HCT116 (cell line): ENCODE measurements at regions not wholly inside any gene's neighbourhood (a gene's known extent, or its start where the extent isn't known, plus 50 kb on each side); places are given as distances from the start of the nearest gene placed in this dataset.

ENCODE experiments used
- ATAC-seq: fragments of 200-7000 bp; cut with Tn5 transposase; 2 replicates; pipeline ENCODE4 v1.9.1; 2020; ENCODE audit warnings: mild to moderate bottlenecking, moderate library complexity
- BruUV-seq: library from RNA; stranded (reverse); fragments of 400-500 nt; replicated peaks from 2 replicates; lab custom pipeline; 2021; lab: Mats Ljungman, UMichigan
- CTCF ChIA-PET: fragments of 300-600 bp; sonication (Branson Sonifier 250); formaldehyde crosslinking; loops from one replicate; lab custom pipeline; 2021; ENCODE audit warnings: antibody characterized with exemption; lab: Charles Lee
- POLR2A ChIA-PET: fragments of 300-600, 350-600 bp; sonication (Branson Sonifier 250); formaldehyde crosslinking; loops from one replicate; lab custom pipeline; 2021; ENCODE audit warnings: antibody characterized with exemption; lab: Charles Lee
- RAD21 ChIA-PET, 2 experiments: fragments of 300-600 bp; sonication (Branson Sonifier 250); formaldehyde crosslinking; loops; one replicate each; lab custom pipeline; 2023; ENCODE audit warnings: low total read pairs in 2 of 2; ENCODE audit not compliant: uncharacterized antibody in 2 of 2, unreplicated experiment in 2 of 2, low non-redundant PET in 1 of 2; lab: Charles Lee
- DNase-seq: peaks from one replicate; pipeline ENCODE4 v3.0.0-alpha.2; 2010; ENCODE audit warnings: low read depth, low spot score
- H2AFZ ChIP-seq: fragments of 200-600 bp; shearing (Covaris generic), sonication (generic); 2 replicates; pipeline ENCODE4 v1.6.1; 2017; ENCODE audit warnings: low read depth, mixed run types, mixed read lengths, antibody characterized with exemption, low read length; ENCODE audit not compliant: poor library complexity, severe bottlenecking
- H3K27ac ChIP-seq: 2 replicates; pipeline ENCODE4 v1.5.1; 2012; ENCODE audit warnings: low read depth, low read length
- H3K27me3 ChIP-seq: fragments of 200-600 bp; sonication (generic); 2 replicates; pipeline ENCODE4 v1.6.1; 2016; ENCODE audit warnings: mixed run types, low read length, mixed read lengths; ENCODE audit not compliant: insufficient read depth
- H3K36me3 ChIP-seq, 2 experiments: fragments of 200-500 bp in 1 of 2; fragments of 200-600 bp in 1 of 2; sonication (Bioruptor generic) in 1 of 2; sonication (generic) in 1 of 2; 2 replicates each; pipeline versions ENCODE4 v1.5.1 to v1.6.1; 2014 to 2016; ENCODE audit warnings: low read length in 2 of 2, inconsistent platforms in 1 of 2, mixed read lengths in 1 of 2, mixed run types in 1 of 2; ENCODE audit not compliant: insufficient read depth in 2 of 2, control insufficient read depth in 1 of 2
- H3K4me1 ChIP-seq, 2 experiments: fragments of 200-600 bp in 1 of 2; sonication (generic) in 1 of 2; 2 replicates each; pipeline versions ENCODE4 v1.5.1 to v1.6.1; 2012 to 2017; ENCODE audit warnings: low read length in 2 of 2, inconsistent platforms in 1 of 2, mild to moderate bottlenecking in 1 of 2, mixed read lengths in 1 of 2, mixed run types in 1 of 2, moderate library complexity in 1 of 2; ENCODE audit not compliant: insufficient read depth in 2 of 2, control insufficient read depth in 1 of 2
- H3K4me2 ChIP-seq: fragments of 200-600 bp; sonication (generic); 2 replicates; pipeline ENCODE4 v1.6.1; 2017; ENCODE audit warnings: mixed run types, low read length, mixed read lengths
- H3K4me3 ChIP-seq, 2 experiments: fragments of 200-600 bp in 1 of 2; sonication (generic) in 1 of 2; replicated peaks in 1 of 2; 2 replicates each; pipeline ENCODE4 v1.5.1; 2011 to 2016; ENCODE audit warnings: low read length in 2 of 2, control low read depth in 1 of 2, low read depth in 1 of 2, mild to moderate bottlenecking in 1 of 2, mixed read lengths in 1 of 2, mixed run types in 1 of 2
- H3K79me2 ChIP-seq: fragments of 200-600 bp; sonication (generic); 2 replicates; pipeline ENCODE4 v1.6.1; 2017; ENCODE audit warnings: mild to moderate bottlenecking, mixed run types, low read length, moderate library complexity, mixed read lengths; ENCODE audit not compliant: insufficient read depth
- H3K9ac ChIP-seq: fragments of 200-600 bp; sonication (generic); 2 replicates; pipeline ENCODE4 v1.6.1; 2016; ENCODE audit warnings: low read length, mixed read lengths
- H3K9me2 ChIP-seq: fragments of 200-600 bp; sonication (generic), shearing (Covaris generic); 2 replicates; pipeline ENCODE4 v1.6.1; 2017; ENCODE audit warnings: mixed run types, mild to moderate bottlenecking, moderate library complexity; ENCODE audit not compliant: insufficient read depth
- H3K9me3 ChIP-seq, 2 experiments: fragments of 200-500 bp in 1 of 2; fragments of 200-600 bp in 1 of 2; sonication (Bioruptor generic) in 1 of 2; sonication (generic) in 1 of 2; 2 replicates each; pipeline ENCODE4 v1.6.1; 2014 to 2017; ENCODE audit warnings: low read length in 2 of 2, mixed read lengths in 2 of 2, inconsistent platforms in 1 of 2, low read depth in 1 of 2, mild to moderate bottlenecking in 1 of 2, mixed run types in 1 of 2, moderate library complexity in 1 of 2; ENCODE audit not compliant: control insufficient read depth in 1 of 2, insufficient read depth in 1 of 2
- H4K20me1 ChIP-seq: fragments of 200-600 bp; sonication (generic), shearing (Covaris generic); 2 replicates; pipeline ENCODE4 v1.6.1; 2017; ENCODE audit warnings: mixed run types, mild to moderate bottlenecking, moderate library complexity; ENCODE audit not compliant: insufficient read depth
- CBX3 ChIP-seq: IDR thresholded peaks from 2 replicates; pipeline ENCODE4 v1.6.1; 2012; ENCODE audit warnings: low read depth
- CEBPB ChIP-seq: IDR thresholded peaks from 2 replicates; pipeline ENCODE4 v1.6.1; 2012; ENCODE audit warnings: low read depth
- EGR1 ChIP-seq: IDR thresholded peaks from 2 replicates; pipeline ENCODE4 v1.6.1; 2012; ENCODE audit warnings: low read depth
- EZH2 ChIP-seq: fragments of 200-600 bp; sonication (generic); IDR thresholded peaks from 2 replicates; pipeline ENCODE4 v1.6.1; 2017; ENCODE audit warnings: antibody characterized with exemption, mixed run types
- EZH2phosphoT487 ChIP-seq: fragments of 200-600 bp; IDR thresholded peaks from 2 replicates; pipeline ENCODE4 v1.6.1; 2018; ENCODE audit warnings: antibody characterized with exemption, borderline replicate concordance
- FOSL1 ChIP-seq: IDR thresholded peaks from 2 replicates; pipeline ENCODE4 v1.6.1; 2012; ENCODE audit warnings: low read depth
- JUND ChIP-seq: IDR thresholded peaks from 2 replicates; pipeline ENCODE4 v1.6.1; 2012
- POLR2A ChIP-seq: IDR thresholded peaks from 2 replicates; pipeline ENCODE4 v1.7.0; 2011; ENCODE audit warnings: borderline replicate concordance; ENCODE audit not compliant: insufficient read depth, insufficient read length; ENCODE audit errors: extremely low read depth
- POLR2AphosphoS5 ChIP-seq: IDR thresholded peaks from 2 replicates; pipeline ENCODE4 v1.6.1; 2011; ENCODE audit warnings: mild to moderate bottlenecking, low read depth, low read length, moderate library complexity
- RAD21 ChIP-seq: IDR thresholded peaks from 2 replicates; pipeline ENCODE4 v1.6.1; 2012; ENCODE audit warnings: low read depth, mild to moderate bottlenecking
- SIN3A ChIP-seq: IDR thresholded peaks from 2 replicates; pipeline ENCODE4 v1.6.1; 2012; ENCODE audit warnings: low read depth
- YY1 ChIP-seq: IDR thresholded peaks from 2 replicates; pipeline ENCODE4 v1.6.1; 2011; ENCODE audit warnings: low read length, low read depth, moderate library complexity, mild to moderate bottlenecking; ENCODE audit not compliant: insufficient replicate concordance; ENCODE audit errors: extremely low read depth
- ZFX ChIP-seq: fragments of 450-650 bp; IDR thresholded peaks from 2 replicates; pipeline ENCODE4 v1.6.1; 2017
- intact Hi-C: fragments of 100-400 bp; cut with micrococcal nuclease; formaldehyde crosslinking; loops from 2 replicates; pipeline ENCODE4 v1.10.0; 2022
- TF ChIP-seq, protein P1 (sequence below), 3 experiments: fragments of 200-600 bp in 1 of 3; sonication (generic) in 1 of 3; IDR thresholded peaks in 2 of 3; conservative IDR thresholded peaks in 1 of 3; 2 replicates each; pipeline ENCODE4 v1.5.1; 2012 to 2017; ENCODE audit warnings: low read depth in 2 of 3, low read length in 2 of 3, antibody characterized with exemption in 1 of 3, borderline replicate concordance in 1 of 3, control low read depth in 1 of 3, mild to moderate bottlenecking in 1 of 3, mixed read lengths in 1 of 3, mixed run types in 1 of 3, moderate library complexity in 1 of 3; ENCODE audit not compliant: insufficient read depth in 1 of 3
- TF ChIP-seq, protein P2 (sequence below): IDR thresholded peaks from 2 replicates; pipeline ENCODE4 v1.6.1; 2011; ENCODE audit warnings: mild to moderate bottlenecking, low read length, moderate library complexity; ENCODE audit not compliant: insufficient replicate concordance; ENCODE audit errors: extremely low read depth
- TF ChIP-seq, protein P3 (sequence below): IDR thresholded peaks from 2 replicates; pipeline ENCODE4 v1.6.1; 2012
- TF ChIP-seq, protein P4 (sequence below): IDR thresholded peaks from 2 replicates; pipeline ENCODE4 v1.6.1; 2012; ENCODE audit warnings: low read depth
- TF ChIP-seq, protein P5 (sequence below): IDR thresholded peaks from 2 replicates; pipeline ENCODE4 v1.6.1; 2012

DNA sequence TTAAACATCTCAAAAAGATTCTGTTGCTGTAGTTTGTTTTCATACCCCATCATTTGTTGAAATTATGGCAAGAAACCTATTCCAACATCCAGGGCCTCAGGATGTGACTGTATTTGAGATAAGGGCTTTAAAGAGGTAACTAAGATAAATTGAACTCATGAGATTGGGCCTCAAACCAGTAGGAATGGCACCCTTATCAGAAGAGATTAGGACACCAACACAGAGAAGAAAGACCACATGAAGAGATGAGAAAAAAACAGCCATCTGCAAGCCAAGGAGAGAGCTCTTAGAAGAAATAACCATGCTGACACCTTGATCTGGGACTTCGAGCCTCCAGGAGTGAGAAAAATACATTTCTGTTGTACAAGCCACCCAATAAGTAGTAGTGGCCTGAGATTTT is 157.7 kb downstream of the CGGBP1 start:
- Histone ChIP-seq H3K79me2 (no peaks in the 10 kb centered on the region), H3K36me3 (no peaks in the 10 kb centered on the region), H3K4me2 (no peak overlapping the region), H3K9me3 (no peaks in the 10 kb centered on the region), H3K4me3 (no peak overlapping the region), H3K27ac (no peak overlapping the region), H3K9ac (no peak overlapping the region), H4K20me1 (no peaks in the 10 kb centered on the region), H3K27me3 (no peaks in the 10 kb centered on the region), H3K9me2 (no peaks in the 10 kb centered on the region), H3K4me1 (no peaks in the 10 kb centered on the region), H2AFZ (no peak overlapping the region)
- DNase-seq (no peak), ATAC-seq (no peak)
- CTCF ChIA-PET = no interaction called here
- no TSS peak for BruUV-seq
- POLR2A ChIA-PET = no interaction called here
- RAD21 ChIA-PET = no interaction called here
- intact Hi-C loops = no loop called here
- TF ChIP-seq, protein P1, sequence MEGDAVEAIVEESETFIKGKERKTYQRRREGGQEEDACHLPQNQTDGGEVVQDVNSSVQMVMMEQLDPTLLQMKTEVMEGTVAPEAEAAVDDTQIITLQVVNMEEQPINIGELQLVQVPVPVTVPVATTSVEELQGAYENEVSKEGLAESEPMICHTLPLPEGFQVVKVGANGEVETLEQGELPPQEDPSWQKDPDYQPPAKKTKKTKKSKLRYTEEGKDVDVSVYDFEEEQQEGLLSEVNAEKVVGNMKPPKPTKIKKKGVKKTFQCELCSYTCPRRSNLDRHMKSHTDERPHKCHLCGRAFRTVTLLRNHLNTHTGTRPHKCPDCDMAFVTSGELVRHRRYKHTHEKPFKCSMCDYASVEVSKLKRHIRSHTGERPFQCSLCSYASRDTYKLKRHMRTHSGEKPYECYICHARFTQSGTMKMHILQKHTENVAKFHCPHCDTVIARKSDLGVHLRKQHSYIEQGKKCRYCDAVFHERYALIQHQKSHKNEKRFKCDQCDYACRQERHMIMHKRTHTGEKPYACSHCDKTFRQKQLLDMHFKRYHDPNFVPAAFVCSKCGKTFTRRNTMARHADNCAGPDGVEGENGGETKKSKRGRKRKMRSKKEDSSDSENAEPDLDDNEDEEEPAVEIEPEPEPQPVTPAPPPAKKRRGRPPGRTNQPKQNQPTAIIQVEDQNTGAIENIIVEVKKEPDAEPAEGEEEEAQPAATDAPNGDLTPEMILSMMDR (IDR thresholded peaks at IDR 0.05 in 2 of 3, conservative IDR thresholded peaks at IDR 0.05 in 1 of 3; ENCODE audit: borderline replicate concordance in 1 of 3, insufficient read depth in 1 of 3, low read depth in 2 of 3, low read length in 2 of 3) = no peak
- TF ChIP-seq YY1 (no peak), CBX3 (no peak), JUND (no peak), POLR2AphosphoS5 (no peak), RAD21 (no peak), POLR2A (no peak), EGR1 (no peak), EZH2phosphoT487 (no peak), CEBPB (no peak), EZH2 (no peak), FOSL1 (no peak), SIN3A (no peak), ZFX (no peak)
- TF ChIP-seq, protein P2, sequence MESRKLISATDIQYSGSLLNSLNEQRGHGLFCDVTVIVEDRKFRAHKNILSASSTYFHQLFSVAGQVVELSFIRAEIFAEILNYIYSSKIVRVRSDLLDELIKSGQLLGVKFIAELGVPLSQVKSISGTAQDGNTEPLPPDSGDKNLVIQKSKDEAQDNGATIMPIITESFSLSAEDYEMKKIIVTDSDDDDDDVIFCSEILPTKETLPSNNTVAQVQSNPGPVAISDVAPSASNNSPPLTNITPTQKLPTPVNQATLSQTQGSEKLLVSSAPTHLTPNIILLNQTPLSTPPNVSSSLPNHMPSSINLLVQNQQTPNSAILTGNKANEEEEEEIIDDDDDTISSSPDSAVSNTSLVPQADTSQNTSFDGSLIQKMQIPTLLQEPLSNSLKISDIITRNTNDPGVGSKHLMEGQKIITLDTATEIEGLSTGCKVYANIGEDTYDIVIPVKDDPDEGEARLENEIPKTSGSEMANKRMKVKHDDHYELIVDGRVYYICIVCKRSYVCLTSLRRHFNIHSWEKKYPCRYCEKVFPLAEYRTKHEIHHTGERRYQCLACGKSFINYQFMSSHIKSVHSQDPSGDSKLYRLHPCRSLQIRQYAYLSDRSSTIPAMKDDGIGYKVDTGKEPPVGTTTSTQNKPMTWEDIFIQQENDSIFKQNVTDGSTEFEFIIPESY = no peak
- TF ChIP-seq, protein P3, sequence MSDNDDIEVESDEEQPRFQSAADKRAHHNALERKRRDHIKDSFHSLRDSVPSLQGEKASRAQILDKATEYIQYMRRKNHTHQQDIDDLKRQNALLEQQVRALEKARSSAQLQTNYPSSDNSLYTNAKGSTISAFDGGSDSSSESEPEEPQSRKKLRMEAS = no peak
- TF ChIP-seq, protein P4, sequence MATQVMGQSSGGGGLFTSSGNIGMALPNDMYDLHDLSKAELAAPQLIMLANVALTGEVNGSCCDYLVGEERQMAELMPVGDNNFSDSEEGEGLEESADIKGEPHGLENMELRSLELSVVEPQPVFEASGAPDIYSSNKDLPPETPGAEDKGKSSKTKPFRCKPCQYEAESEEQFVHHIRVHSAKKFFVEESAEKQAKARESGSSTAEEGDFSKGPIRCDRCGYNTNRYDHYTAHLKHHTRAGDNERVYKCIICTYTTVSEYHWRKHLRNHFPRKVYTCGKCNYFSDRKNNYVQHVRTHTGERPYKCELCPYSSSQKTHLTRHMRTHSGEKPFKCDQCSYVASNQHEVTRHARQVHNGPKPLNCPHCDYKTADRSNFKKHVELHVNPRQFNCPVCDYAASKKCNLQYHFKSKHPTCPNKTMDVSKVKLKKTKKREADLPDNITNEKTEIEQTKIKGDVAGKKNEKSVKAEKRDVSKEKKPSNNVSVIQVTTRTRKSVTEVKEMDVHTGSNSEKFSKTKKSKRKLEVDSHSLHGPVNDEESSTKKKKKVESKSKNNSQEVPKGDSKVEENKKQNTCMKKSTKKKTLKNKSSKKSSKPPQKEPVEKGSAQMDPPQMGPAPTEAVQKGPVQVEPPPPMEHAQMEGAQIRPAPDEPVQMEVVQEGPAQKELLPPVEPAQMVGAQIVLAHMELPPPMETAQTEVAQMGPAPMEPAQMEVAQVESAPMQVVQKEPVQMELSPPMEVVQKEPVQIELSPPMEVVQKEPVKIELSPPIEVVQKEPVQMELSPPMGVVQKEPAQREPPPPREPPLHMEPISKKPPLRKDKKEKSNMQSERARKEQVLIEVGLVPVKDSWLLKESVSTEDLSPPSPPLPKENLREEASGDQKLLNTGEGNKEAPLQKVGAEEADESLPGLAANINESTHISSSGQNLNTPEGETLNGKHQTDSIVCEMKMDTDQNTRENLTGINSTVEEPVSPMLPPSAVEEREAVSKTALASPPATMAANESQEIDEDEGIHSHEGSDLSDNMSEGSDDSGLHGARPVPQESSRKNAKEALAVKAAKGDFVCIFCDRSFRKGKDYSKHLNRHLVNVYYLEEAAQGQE = no peak
- TF ChIP-seq, protein P5, sequence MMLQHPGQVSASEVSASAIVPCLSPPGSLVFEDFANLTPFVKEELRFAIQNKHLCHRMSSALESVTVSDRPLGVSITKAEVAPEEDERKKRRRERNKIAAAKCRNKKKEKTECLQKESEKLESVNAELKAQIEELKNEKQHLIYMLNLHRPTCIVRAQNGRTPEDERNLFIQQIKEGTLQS = no peak
